Ishikawa (cell line): ENCODE measurements at regions not wholly inside any gene's neighbourhood (a gene's known extent, or its start where the extent isn't known, plus 50 kb on each side); places are given as distances from the start of the nearest gene placed in this dataset.

Experiments
- CREB1 ChIP-seq: IDR thresholded peaks from 2 replicates; pipeline ENCODE4 v1.6.1; 2012; ENCODE audit warnings: low read depth
- EP300 ChIP-seq: IDR thresholded peaks from 2 replicates; pipeline ENCODE4 v1.6.1; 2012; ENCODE audit warnings: borderline replicate concordance
- RAD21 ChIP-seq: IDR thresholded peaks from 2 replicates; pipeline ENCODE4 v1.6.1; 2012; ENCODE audit warnings: low read depth
- TAF1 ChIP-seq: IDR thresholded peaks from 2 replicates; pipeline ENCODE4 v1.6.1; 2012; ENCODE audit warnings: low read depth, mild to moderate bottlenecking
- YY1 ChIP-seq: IDR thresholded peaks from 2 replicates; pipeline ENCODE4 v1.6.1; 2012; ENCODE audit warnings: low read depth
- TF ChIP-seq, protein P1 (sequence below): IDR thresholded peaks from 2 replicates; pipeline ENCODE4 v1.6.1; 2012
- TF ChIP-seq, protein P2 (sequence below): IDR thresholded peaks from 2 replicates; pipeline ENCODE4 v1.6.1; 2012; ENCODE audit warnings: low read depth, mild to moderate bottlenecking

DNA sequence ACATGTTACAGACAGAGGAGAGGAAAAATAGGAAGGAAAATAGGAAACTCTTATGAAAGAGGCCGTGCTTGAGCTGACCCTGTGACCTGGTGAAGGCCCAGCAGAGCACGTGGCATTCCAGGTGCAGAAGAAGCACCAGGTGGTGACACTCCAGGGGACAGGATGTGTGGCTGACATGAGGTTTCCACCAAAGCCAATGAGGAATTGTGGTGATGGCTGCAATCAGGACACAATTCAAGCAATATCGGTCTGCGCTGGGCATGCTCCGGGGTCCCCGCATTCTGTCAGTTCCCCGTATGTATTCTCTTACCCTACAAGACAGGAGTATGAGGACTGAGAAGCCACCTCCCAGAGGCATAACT, 504.2 kb downstream of the EIPR1 start:
- TF ChIP-seq, protein P1, sequence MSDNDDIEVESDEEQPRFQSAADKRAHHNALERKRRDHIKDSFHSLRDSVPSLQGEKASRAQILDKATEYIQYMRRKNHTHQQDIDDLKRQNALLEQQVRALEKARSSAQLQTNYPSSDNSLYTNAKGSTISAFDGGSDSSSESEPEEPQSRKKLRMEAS: no peak
- TF ChIP-seq, protein P2, sequence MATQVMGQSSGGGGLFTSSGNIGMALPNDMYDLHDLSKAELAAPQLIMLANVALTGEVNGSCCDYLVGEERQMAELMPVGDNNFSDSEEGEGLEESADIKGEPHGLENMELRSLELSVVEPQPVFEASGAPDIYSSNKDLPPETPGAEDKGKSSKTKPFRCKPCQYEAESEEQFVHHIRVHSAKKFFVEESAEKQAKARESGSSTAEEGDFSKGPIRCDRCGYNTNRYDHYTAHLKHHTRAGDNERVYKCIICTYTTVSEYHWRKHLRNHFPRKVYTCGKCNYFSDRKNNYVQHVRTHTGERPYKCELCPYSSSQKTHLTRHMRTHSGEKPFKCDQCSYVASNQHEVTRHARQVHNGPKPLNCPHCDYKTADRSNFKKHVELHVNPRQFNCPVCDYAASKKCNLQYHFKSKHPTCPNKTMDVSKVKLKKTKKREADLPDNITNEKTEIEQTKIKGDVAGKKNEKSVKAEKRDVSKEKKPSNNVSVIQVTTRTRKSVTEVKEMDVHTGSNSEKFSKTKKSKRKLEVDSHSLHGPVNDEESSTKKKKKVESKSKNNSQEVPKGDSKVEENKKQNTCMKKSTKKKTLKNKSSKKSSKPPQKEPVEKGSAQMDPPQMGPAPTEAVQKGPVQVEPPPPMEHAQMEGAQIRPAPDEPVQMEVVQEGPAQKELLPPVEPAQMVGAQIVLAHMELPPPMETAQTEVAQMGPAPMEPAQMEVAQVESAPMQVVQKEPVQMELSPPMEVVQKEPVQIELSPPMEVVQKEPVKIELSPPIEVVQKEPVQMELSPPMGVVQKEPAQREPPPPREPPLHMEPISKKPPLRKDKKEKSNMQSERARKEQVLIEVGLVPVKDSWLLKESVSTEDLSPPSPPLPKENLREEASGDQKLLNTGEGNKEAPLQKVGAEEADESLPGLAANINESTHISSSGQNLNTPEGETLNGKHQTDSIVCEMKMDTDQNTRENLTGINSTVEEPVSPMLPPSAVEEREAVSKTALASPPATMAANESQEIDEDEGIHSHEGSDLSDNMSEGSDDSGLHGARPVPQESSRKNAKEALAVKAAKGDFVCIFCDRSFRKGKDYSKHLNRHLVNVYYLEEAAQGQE: no peak
- TF ChIP-seq EP300 (no peak), RAD21 (no peak), YY1 (no peak), TAF1 (no peak), CREB1 (no peak)
